B cell (primary cell): ENCODE measurements at regions not wholly inside any gene's neighbourhood (a gene's known extent, or its start where the extent isn't known, plus 50 kb on each side); places are given as distances from the start of the nearest gene placed in this dataset.

Source experiments
- ATAC-seq: fragments of 200-7000 bp; cut with Tn5 transposase; one replicate; pipeline ENCODE4 v1.10.0; 2021; ENCODE audit warnings: low read depth, mild to moderate bottlenecking, moderate number of reproducible peaks, moderate library complexity
- CTCF ChIA-PET: fragments of 350-600 bp; sonication (Branson Sonifier 250); formaldehyde crosslinking; loops from one replicate; lab custom pipeline; 2021; ENCODE audit warnings: antibody characterized with exemption, inconsistent platforms; lab: Charles Lee
- POLR2A ChIA-PET: fragments of 350-600 bp; sonication (Branson Sonifier 250); formaldehyde crosslinking; loops from one replicate; lab custom pipeline; 2021; ENCODE audit warnings: antibody characterized with exemption; lab: Charles Lee
- DNase-seq: peaks from one replicate; pipeline ENCODE4 v3.0.0; 2013
- H2AFZ ChIP-seq: 2 replicates; pipeline ENCODE4 v1.6.1; 2012; ENCODE audit warnings: mild to moderate bottlenecking, low read depth, low read length; ENCODE audit not compliant: insufficient read depth, poor library complexity, severe bottlenecking
- H3K27ac ChIP-seq, 2 donors: 1 replicate in 1 of 2; 2 replicates in 1 of 2; pipeline ENCODE4 v1.5.1; 2012 to 2013; ENCODE audit warnings: low read length in 2 of 2, mild to moderate bottlenecking in 2 of 2, moderate library complexity in 1 of 2
- H3K27me3 ChIP-seq, 4 experiments: fragments of 200-600 bp in 1 of 4; sonication (generic) in 1 of 4; replicated peaks in 1 of 4; 1 replicate in 2 of 4; 2 replicates in 2 of 4; pipeline versions ENCODE4 v1.6.1 to v1.7.0; 2013 to 2016; ENCODE audit warnings: low read length in 3 of 4, mild to moderate bottlenecking in 2 of 4, mixed read lengths in 1 of 4, moderate library complexity in 1 of 4; ENCODE audit not compliant: insufficient read depth in 4 of 4, control insufficient read depth in 3 of 4; ENCODE audit errors: control extremely low read depth in 1 of 4
- H3K36me3 ChIP-seq, 2 experiments: replicated peaks in 1 of 2; 1 replicate in 1 of 2; 2 replicates in 1 of 2; pipeline versions ENCODE4 v1.6.1 to v1.7.1; 2013; ENCODE audit warnings: low read length in 1 of 2; ENCODE audit not compliant: insufficient read depth in 2 of 2, control insufficient read depth in 1 of 2; ENCODE audit errors: control extremely low read depth in 1 of 2, extremely low read depth in 1 of 2
- H3K4me1 ChIP-seq, 2 donors: fragments of 200-600 bp in 1 of 2; sonication (generic) in 1 of 2; 1 replicate in 1 of 2; 2 replicates in 1 of 2; pipeline versions ENCODE4 v1.5.1 to v1.6.1; 2013 to 2017; ENCODE audit warnings: low read length in 2 of 2; ENCODE audit not compliant: control insufficient read depth in 2 of 2, insufficient read depth in 2 of 2
- H3K4me2 ChIP-seq: replicated peaks from 2 replicates; pipeline ENCODE3; 2012; ENCODE audit warnings: mild to moderate bottlenecking, low read depth, low read length; ENCODE audit not compliant: poor library complexity, severe bottlenecking
- H3K4me3 ChIP-seq, 5 experiments: fragments of 200-600 bp in 1 of 5; sonication (generic) in 1 of 5; 1 replicate in 3 of 5; 2 replicates in 2 of 5; pipeline versions ENCODE4 v1.5.1 to v1.7.0; 2011 to 2016; ENCODE audit warnings: low read length in 4 of 5, mild to moderate bottlenecking in 4 of 5, low read depth in 2 of 5, control low read depth in 1 of 5, moderate library complexity in 1 of 5; ENCODE audit not compliant: insufficient read depth in 1 of 5; ENCODE audit errors: control extremely low read depth in 1 of 5, extremely low read depth in 1 of 5
- H3K79me2 ChIP-seq: fragments of 200-600 bp; sonication (generic); one replicate; pipeline ENCODE4 v1.6.0; 2016; ENCODE audit warnings: low read length; ENCODE audit not compliant: control insufficient read depth, insufficient read depth
- H3K9ac ChIP-seq: fragments of 200-600 bp; sonication (generic); 2 replicates; pipeline ENCODE4 v1.6.1; 2017; ENCODE audit warnings: mild to moderate bottlenecking, low read length, moderate library complexity
- H3K9me3 ChIP-seq, 3 donors: one replicate each; pipeline versions ENCODE4 v1.6.1 to v1.7.1; 2013; ENCODE audit warnings: low read length in 2 of 3; ENCODE audit not compliant: control insufficient read depth in 2 of 3, insufficient read depth in 1 of 3; ENCODE audit errors: control extremely low read depth in 1 of 3
- H4K20me1 ChIP-seq: 2 replicates; pipeline ENCODE4 v1.6.0; 2012; ENCODE audit warnings: mild to moderate bottlenecking, low read length; ENCODE audit not compliant: insufficient read depth, control insufficient read depth, poor library complexity, severe bottlenecking
- H3K27ac Mint-ChIP-seq: one replicate; pipeline ENCODE4 v1.8.0; 2021; ENCODE audit warnings: mixed read lengths
- H3K27me3 Mint-ChIP-seq: one replicate; pipeline ENCODE4 v1.8.0; 2021; ENCODE audit warnings: mixed read lengths
- H3K4me1 Mint-ChIP-seq: one replicate; pipeline ENCODE4 v1.8.0; 2021; ENCODE audit warnings: mixed read lengths
- H3K4me3 Mint-ChIP-seq: one replicate; pipeline ENCODE4 v1.8.0; 2021; ENCODE audit warnings: mixed read lengths
- H3K9me3 Mint-ChIP-seq: one replicate; pipeline ENCODE4 v1.8.0; 2022; ENCODE audit warnings: mixed read lengths; ENCODE audit not compliant: insufficient read depth
- CTCF ChIP-seq: fragments of 200-600 bp; IDR thresholded peaks from one replicate; pipeline ENCODE4 v1.8.0; 2022; ENCODE audit warnings: antibody characterized with exemption, mild to moderate bottlenecking
- EZH2 ChIP-seq: IDR thresholded peaks from 2 replicates; pipeline ENCODE4 v1.6.1; 2012; ENCODE audit warnings: borderline replicate concordance, low read depth, mild to moderate bottlenecking, moderate library complexity, low read length; ENCODE audit not compliant: insufficient read depth, poor library complexity, severe bottlenecking
- WGBS: methylation state at CpG from one replicate; pipeline ENCODE4 v1.1.5; 2013; ENCODE audit warnings: missing lambda C conversion rate; ENCODE audit not compliant: insufficient coverage; 5-methylcytosine and 5-hydroxymethylcytosine counted together
- intact Hi-C: fragments of 100-400 bp; cut with micrococcal nuclease; formaldehyde crosslinking; loops from one replicate; pipeline ENCODE4 v1.10.0; 2022

DNA sequence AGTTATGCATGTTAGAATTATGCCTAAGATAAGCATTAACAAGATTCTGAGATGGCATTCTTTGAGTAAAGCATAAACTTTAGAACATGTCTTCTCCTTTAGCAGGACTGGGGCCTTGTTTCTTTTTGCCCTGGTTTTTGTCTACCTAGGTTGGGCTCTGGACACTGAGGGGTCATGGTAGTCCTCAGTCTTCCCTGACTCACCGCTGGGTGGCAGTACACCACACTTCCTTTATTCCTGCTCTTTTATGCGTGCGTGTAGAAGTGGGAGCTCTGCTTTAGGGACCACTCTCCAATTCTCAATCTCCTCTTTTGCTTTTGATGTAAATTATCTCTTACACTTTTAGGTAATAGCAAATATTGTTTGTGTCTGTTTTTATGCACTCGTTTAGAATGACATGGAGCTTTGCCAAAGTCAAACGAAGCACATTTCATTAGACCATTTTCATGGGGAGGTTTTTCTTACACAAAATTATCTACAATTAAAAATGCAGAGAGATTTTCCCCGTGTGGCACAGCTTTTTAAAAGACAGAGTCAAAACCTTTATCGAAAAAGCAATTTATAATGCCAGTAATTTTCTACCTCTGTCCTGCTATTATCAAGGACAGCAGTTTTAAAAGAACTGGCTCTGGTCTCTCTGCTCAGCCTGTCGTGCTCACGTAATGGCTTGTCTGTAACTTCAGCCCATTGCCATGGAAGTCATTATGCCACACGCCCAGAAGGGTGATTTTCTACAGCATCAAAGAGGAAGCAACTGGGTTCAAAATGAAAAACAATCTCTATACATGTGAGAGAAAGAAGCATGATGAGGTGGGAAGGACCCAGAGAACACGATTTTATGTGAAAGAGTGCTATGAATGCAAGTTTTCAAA, 413.9 kb downstream of the COG6 start:
- Histone ChIP-seq H3K79me2 (no peaks in the 10 kb centered on the region), H3K4me1 (peaks cover 10 to 13% of the 10 kb centered on the region in 2 donors), H3K36me3 (no peaks in the 10 kb centered on the region), H4K20me1 (no peaks in the 10 kb centered on the region), H3K27me3 (no peaks in the 10 kb centered on the region), H3K9me3 (no peaks in the 10 kb centered on the region), H3K9ac (no peak overlapping the region), H3K4me3 (no peak overlapping the region), H3K27ac (no peak overlapping the region), H2AFZ (no peak overlapping the region), H3K4me2 (peak overlapping the region; percentile 42)
- Mint-ChIP-seq H3K4me3 (no peak overlapping the region), H3K9me3 (no peaks in the 10 kb centered on the region), H3K4me1 (peaks cover 11% of the 10 kb centered on the region), H3K27me3 (no peaks in the 10 kb centered on the region), H3K27ac (no peak overlapping the region)
- peak; percentile 95 for ATAC-seq
- TF ChIP-seq CTCF (peak; percentile 82), EZH2 (no peak)
- ChIA-PET CTCF (interaction anchor here (0.6 to 5.2 kb wide), 75 partner anchors 9 to 921 kb away, joined by 3 to 204 read pairs (median 4); partner anchors contain the start of gene FOXO1), POLR2A (interaction anchor here (1.0 to 1.6 kb wide), 3 partner anchors 595 to 613 kb away, joined by 3 to 4 read pairs (median 4); no protein-coding TSS in a partner anchor)
- 39% methylated on average over 4 of the region's 11 CpGs for WGBS
- peak; percentile 79 for DNase-seq
- intact Hi-C loops = loop anchor here (1.0 to 10.0 kb wide), 7 partner anchors 58 to 708 kb away; partner anchors contain the start of gene FOXO1

- H3K27me3 ChIP-seq = no peaks in the 10 kb centered on the region
- no peak for TF ChIP-seq EZH2
- TF ChIP-seq CTCF = no peak
- H3K27ac ChIP-seq = no peak overlapping the region
- no peak overlapping the region for H3K4me3 ChIP-seq
- WGBS = 60% methylated on average over 1 of the region's 3 CpGs
- H2AFZ ChIP-seq = no peak overlapping the region
- CTCF ChIA-PET = interaction anchor here (1.1 to 5.2 kb wide), 20 partner anchors 8 to 706 kb away, joined by 3 to 204 read pairs (median 8); no protein-coding TSS in a partner anchor
- peaks cover 10 to 13% of the 10 kb centered on the region in 2 donors for H3K4me1 ChIP-seq
- Mint-ChIP-seq H3K4me1 (peaks cover 11% of the 10 kb centered on the region), H3K9me3 (no peaks in the 10 kb centered on the region), H3K4me3 (no peak overlapping the region), H3K27ac (peak overlapping the region; percentile 34), H3K27me3 (no peaks in the 10 kb centered on the region)
- POLR2A ChIA-PET = interaction anchor here (1.3 kb wide), 1 partner anchor 598 kb away, joined by 3 read pairs; no protein-coding TSS in a partner anchor
- H3K9ac ChIP-seq = no peak overlapping the region
- H3K9me3 ChIP-seq = no peaks in the 10 kb centered on the region
- intact Hi-C loops = no loop called here
- ATAC-seq (no peak), DNase-seq (no peak)
- no peak overlapping the region for H3K4me2 ChIP-seq
- H4K20me1 ChIP-seq = no peaks in the 10 kb centered on the region
- no peaks in the 10 kb centered on the region for H3K79me2 ChIP-seq
- no peaks in the 10 kb centered on the region for H3K36me3 ChIP-seq
These were observed 414.9 kb downstream of the COG6 start for GRCh38 chr13:40070357-40070756.
